ENCODE measurements at regions not wholly inside any gene's neighbourhood (a gene's known extent, or its start where the extent isn't known, plus 50 kb on each side); places are given as distances from the start of the nearest gene placed in this dataset.

DNA sequence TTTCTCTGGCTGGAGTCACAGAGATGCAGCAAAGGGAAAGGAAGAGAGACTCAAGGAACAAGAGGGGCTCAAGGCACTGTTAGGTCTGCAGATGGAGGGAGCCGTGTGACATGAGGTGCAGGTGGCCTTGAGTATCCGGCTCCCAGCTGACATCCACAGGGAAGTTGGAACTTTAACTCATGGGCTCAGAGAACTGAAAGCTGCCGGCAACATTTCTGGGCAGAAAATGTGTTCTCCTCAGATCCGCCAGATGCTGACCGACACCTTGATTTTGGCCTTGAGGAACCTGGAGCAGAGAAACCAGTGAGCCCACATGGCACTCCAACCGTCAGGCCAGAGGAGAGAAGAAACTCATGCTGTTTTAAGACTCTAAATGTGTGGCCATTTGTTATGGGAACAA, 258.1 kb upstream of the IRX2 start (continued):
- TF ChIP-seq, protein P1, sequence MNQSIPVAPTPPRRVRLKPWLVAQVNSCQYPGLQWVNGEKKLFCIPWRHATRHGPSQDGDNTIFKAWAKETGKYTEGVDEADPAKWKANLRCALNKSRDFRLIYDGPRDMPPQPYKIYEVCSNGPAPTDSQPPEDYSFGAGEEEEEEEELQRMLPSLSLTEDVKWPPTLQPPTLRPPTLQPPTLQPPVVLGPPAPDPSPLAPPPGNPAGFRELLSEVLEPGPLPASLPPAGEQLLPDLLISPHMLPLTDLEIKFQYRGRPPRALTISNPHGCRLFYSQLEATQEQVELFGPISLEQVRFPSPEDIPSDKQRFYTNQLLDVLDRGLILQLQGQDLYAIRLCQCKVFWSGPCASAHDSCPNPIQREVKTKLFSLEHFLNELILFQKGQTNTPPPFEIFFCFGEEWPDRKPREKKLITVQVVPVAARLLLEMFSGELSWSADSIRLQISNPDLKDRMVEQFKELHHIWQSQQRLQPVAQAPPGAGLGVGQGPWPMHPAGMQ (IDR thresholded peaks at IDR 0.05; ENCODE audit: borderline replicate concordance), result no peak
- no peak for TF ChIP-seq SPI1 (IDR thresholded peaks at IDR 0.05; ENCODE audit: borderline replicate concordance, insufficient read depth, low read depth, low read length)
- TF ChIP-seq ELK1 (IDR thresholded peaks at IDR 0.05; ENCODE audit: low read depth, low read length), result no peak

DNA sequence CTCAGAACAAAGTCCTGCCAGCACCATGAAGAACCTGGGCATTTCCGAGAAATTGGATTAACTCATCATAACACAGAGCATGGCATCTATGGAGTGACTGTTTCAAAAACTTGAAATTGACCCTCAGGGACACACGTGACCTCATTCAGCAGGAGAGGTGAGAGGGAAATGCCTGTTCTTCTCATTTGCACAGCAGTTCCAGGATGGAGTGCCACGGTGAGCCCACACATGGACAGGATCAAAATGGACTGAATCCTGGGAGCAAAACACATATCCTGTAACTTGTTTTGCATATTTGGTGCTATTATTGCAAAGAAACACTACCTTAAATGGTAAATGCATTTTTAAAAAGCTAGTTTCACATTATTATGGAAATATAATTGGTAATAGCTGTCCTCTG, 256.1 kb upstream of the IRX2 start:
- FAIRE-seq, result no peak
- RAD21 ChIA-PET (ENCODE audit: unreplicated experiment), result no interaction called here
- TF ChIP-seq BCL11A (IDR thresholded peaks at IDR 0.05; ENCODE audit: low read depth, low read length), result no peak
- TF ChIP-seq ZNF622 (IDR thresholded peaks at IDR 0.05), result no peak
- TF ChIP-seq RBBP5 (conservative IDR thresholded peaks at IDR 0.05), result no peak
- TF ChIP-seq RELA (IDR thresholded peaks at IDR 0.05; ENCODE audit: borderline replicate concordance, partially characterized antibody), result no peak
- no peak for TF ChIP-seq SPI1 (IDR thresholded peaks at IDR 0.05; ENCODE audit: borderline replicate concordance, insufficient read depth, low read depth, low read length)
- no peak for TF ChIP-seq NR2F1 (conservative IDR thresholded peaks at IDR 0.05)
- TF ChIP-seq MYC (IDR thresholded peaks at IDR 0.05; ENCODE audit: insufficient read depth, insufficient read length, insufficient replicate concordance, low read length, severe bottlenecking), result no peak
- no peak for TF ChIP-seq SIN3A (IDR thresholded peaks at IDR 0.05; ENCODE audit: low read depth, low read length)
- no peak for TF ChIP-seq ZNF207 (IDR thresholded peaks at IDR 0.05; ENCODE audit: borderline replicate concordance)
- no peak for TF ChIP-seq ZNF687 (IDR thresholded peaks at IDR 0.05)
- no peak for TF ChIP-seq BRCA1 (IDR thresholded peaks at IDR 0.05; ENCODE audit: low read depth, low read length)
- no peak for TF ChIP-seq POLR2AphosphoS5 (IDR thresholded peaks at IDR 0.05; ENCODE audit: low read length)
- TF ChIP-seq RAD51 (IDR thresholded peaks at IDR 0.05), result no peak
- TF ChIP-seq RAD21 (IDR thresholded peaks at IDR 0.05; ENCODE audit: insufficient read depth, low read depth, low read length), result no peak
- TF ChIP-seq, protein P2, sequence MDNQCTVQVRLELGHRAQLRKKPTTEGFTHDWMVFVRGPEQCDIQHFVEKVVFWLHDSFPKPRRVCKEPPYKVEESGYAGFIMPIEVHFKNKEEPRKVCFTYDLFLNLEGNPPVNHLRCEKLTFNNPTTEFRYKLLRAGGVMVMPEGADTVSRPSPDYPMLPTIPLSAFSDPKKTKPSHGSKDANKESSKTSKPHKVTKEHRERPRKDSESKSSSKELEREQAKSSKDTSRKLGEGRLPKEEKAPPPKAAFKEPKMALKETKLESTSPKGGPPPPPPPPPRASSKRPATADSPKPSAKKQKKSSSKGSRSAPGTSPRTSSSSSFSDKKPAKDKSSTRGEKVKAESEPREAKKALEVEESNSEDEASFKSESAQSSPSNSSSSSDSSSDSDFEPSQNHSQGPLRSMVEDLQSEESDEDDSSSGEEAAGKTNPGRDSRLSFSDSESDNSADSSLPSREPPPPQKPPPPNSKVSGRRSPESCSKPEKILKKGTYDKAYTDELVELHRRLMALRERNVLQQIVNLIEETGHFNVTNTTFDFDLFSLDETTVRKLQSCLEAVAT (IDR thresholded peaks at IDR 0.05), result no peak

More for the DNA sequence above, 256.1 kb upstream of the IRX2 start:
- no peak overlapping the region for H3K9ac ChIP-seq (ENCODE audit: control insufficient read depth, insufficient read depth, low read length)
- ChIA-PET CTCF (no interaction called here), SMC1A (ENCODE audit: uncharacterized antibody, unreplicated experiment) (no interaction called here), POLR2A (no interaction called here)
- H3K4me2 ChIP-seq (ENCODE audit: control insufficient read depth, insufficient read depth), result no peak overlapping the region
- WGBS (ENCODE audit: insufficient coverage, insufficient replicate concordance, low lambda C conversion rate, missing lambda C conversion rate), result 0% methylated on average over 3 of the region's 3 CpGs
- ATAC-seq (no peak), DNase-seq (ENCODE audit: low read depth, low spot score) (no peak)
- H3K9me3 ChIP-seq (replicated peaks; ENCODE audit: control insufficient read depth, insufficient read depth, low read length), result no peaks in the 10 kb centered on the region; the same call in 2 of the 3 replicates
- H3K4me3 ChIP-seq, result no peak overlapping the region
- H3K27me3 ChIP-seq (replicated peaks in 1 of 2; ENCODE audit: control insufficient read depth in 2 of 2, insufficient read depth in 2 of 2, low read length in 1 of 2), result no peaks in the 10 kb centered on the region
- in situ Hi-C loops (cut with MboI), result no loop called here
- BruUV-seq (replicated peaks), result no TSS peak
- intact Hi-C loops (cut with micrococcal nuclease; ENCODE audit: unreplicated experiment), result no loop called here
- no peak overlapping the region for H3K27ac ChIP-seq (ENCODE audit: control insufficient read depth, insufficient read depth)
- H3K36me3 ChIP-seq (ENCODE audit: control insufficient read depth in 2 of 2, insufficient read depth in 2 of 2, low read length in 1 of 2), result no peaks in the 10 kb centered on the region
- no peaks in the 10 kb centered on the region for H3K79me2 ChIP-seq (ENCODE audit: control insufficient read depth, insufficient read depth, low read length)
- no peak overlapping the region for H2AFZ ChIP-seq (ENCODE audit: control insufficient read depth, low read depth, low read length)
- H3K4me1 ChIP-seq (ENCODE audit: control insufficient read depth, insufficient read depth, low read length), result no peaks in the 10 kb centered on the region
- no peaks in the 10 kb centered on the region for H4K20me1 ChIP-seq (ENCODE audit: control insufficient read depth, insufficient read depth)
